ENCODE measurements at regions not wholly inside any gene's neighbourhood (a gene's known extent, or its start where the extent isn't known, plus 50 kb on each side); places are given as distances from the start of the nearest gene placed in this dataset.

GRCh38 chr4:38587106-38587505, 76.9 kb upstream of the KLF3 start:
- Histone ChIP-seq H3K27ac (no peak overlapping the region), H3K27me3 (no peaks in the 10 kb centered on the region), H3K36me3 (no peaks in the 10 kb centered on the region), H3K4me1 (no peaks in the 10 kb centered on the region), H3K9me3 (no peaks in the 10 kb centered on the region), H3K4me3 (no peak overlapping the region)
- DNase-seq (no peak), ATAC-seq (no peak)
- TF ChIP-seq POLR2A (IDR thresholded peaks at IDR 0.05) (no peak), CTCF (IDR thresholded peaks at IDR 0.05) (no peak)
- intact Hi-C loops (cut with DNase I): no loop called here

DNA sequence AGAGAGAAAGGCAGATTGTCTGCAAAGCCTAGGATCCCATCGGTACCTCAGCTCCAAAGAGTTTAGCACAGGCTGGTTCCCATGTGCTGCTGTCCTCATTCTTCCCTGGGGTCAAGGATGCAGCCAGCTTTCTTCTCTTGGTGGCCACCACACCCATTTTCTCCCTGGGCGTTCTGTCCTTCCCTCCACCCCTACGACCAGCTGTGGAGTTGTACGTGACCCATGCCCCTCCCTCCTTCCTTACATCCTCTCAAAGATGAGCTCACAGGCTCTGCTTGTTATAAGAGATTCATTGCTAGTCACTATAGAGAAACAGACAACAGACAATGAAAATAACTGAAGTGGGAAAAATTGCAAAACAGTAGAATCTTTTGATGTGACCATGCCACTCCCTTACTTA, 74.0 kb upstream of the KLF3 start:
- H3K27ac ChIP-seq: no peak overlapping the region
- 89% methylated on average over 3 of the region's 4 CpGs for WGBS (ENCODE audit: insufficient coverage, low coverage, low lambda C conversion rate, missing lambda C conversion rate)
- H3K4me1 ChIP-seq: no peaks in the 10 kb centered on the region
- DNase-seq: no peak
- no peaks in the 10 kb centered on the region for H3K9me3 ChIP-seq
- ATAC-seq: no peak
- TF ChIP-seq POLR2A (IDR thresholded peaks at IDR 0.05): no peak
- TF ChIP-seq CTCF (IDR thresholded peaks at IDR 0.05): no peak
- intact Hi-C loops (cut with DNase I): no loop called here
- no peaks in the 10 kb centered on the region for H3K36me3 ChIP-seq
- no peak overlapping the region for H3K4me3 ChIP-seq
- H3K27me3 ChIP-seq: no peaks in the 10 kb centered on the region

GRCh38 chr4:38591617-38592337, 72.2 kb upstream of the KLF3 start:
- WGBS (ENCODE audit: insufficient coverage, low coverage, low lambda C conversion rate, missing lambda C conversion rate): 79% methylated on average over 7 of the region's 10 CpGs
- no peak for ATAC-seq
- no peaks in the 10 kb centered on the region for H3K4me1 ChIP-seq
- no peak for DNase-seq
- no peak overlapping the region for H3K4me3 ChIP-seq
- H3K27ac ChIP-seq: no peak overlapping the region
- intact Hi-C loops (cut with DNase I): no loop called here
- no peaks in the 10 kb centered on the region for H3K9me3 ChIP-seq
- TF ChIP-seq CTCF (IDR thresholded peaks at IDR 0.05): no peak
- TF ChIP-seq POLR2A (IDR thresholded peaks at IDR 0.05): no peak
- no peaks in the 10 kb centered on the region for H3K27me3 ChIP-seq
- no peaks in the 10 kb centered on the region for H3K36me3 ChIP-seq

DNA sequence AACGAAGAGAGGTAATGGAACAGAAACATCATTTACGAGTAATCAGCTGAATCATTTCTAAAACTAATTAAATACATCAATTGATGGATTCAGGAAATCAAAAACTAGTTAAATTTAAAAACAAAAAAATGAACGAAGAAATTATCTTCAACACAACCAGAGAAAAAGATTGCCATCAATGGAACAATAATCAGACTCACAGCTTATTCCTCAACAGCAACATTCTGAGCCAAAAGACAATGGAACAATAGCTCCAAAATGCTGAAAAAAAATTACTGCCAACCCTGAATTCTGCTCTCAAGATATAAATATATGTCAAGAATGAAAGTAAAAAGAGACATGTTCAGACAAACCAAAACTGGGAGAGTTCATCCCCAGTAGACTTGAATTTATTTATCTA, 65.5 kb upstream of the KLF3 start:
- TF ChIP-seq POLR2A (IDR thresholded peaks at IDR 0.05): no peak
- no peak for TF ChIP-seq CTCF (IDR thresholded peaks at IDR 0.05)
- Histone ChIP-seq H3K36me3 (no peaks in the 10 kb centered on the region), H3K27ac (no peak overlapping the region), H3K4me3 (no peak overlapping the region), H3K27me3 (no peaks in the 10 kb centered on the region), H3K4me1 (peaks cover 0 to 11% (median 3%) of the 10 kb centered on the region in 4 donors), H3K9me3 (no peaks in the 10 kb centered on the region)
- 94% methylated on average over 3 of the region's 3 CpGs for WGBS (ENCODE audit: insufficient coverage, low coverage, low lambda C conversion rate, missing lambda C conversion rate)
- ATAC-seq (no peak), DNase-seq (no peak)
- intact Hi-C loops (cut with DNase I): no loop called here

DNA sequence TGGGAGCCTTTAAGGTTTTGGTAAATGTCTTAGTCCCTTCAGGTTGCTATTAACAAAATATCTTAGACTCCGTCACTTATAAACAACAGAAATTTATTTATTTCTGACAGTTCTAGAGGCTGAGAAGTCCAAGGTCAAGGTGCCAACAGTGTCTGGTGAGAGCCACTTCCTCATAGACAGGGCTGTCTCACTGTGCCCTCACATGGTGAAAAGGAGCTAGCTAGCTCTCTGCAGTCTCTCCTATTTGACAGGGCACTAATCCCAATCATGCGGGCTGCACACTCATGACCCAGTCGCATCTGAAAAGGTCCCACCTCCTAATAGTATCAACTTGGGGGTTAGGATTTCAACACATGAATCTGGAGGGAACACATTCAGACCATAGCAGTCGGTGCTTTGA, 63.4 kb upstream of the KLF3 start:
- no peaks in the 10 kb centered on the region for H3K27me3 ChIP-seq
- DNase-seq (no peak), ATAC-seq (peak; percentile 40 to 65 (median 51))
- peaks cover 0 to 14% (median 3%) of the 10 kb centered on the region in 4 donors for H3K4me1 ChIP-seq
- H3K36me3 ChIP-seq: no peaks in the 10 kb centered on the region
- no peak for TF ChIP-seq POLR2A (IDR thresholded peaks at IDR 0.05)
- TF ChIP-seq CTCF (IDR thresholded peaks at IDR 0.05): no peak
- WGBS (ENCODE audit: insufficient coverage, low coverage, low lambda C conversion rate, missing lambda C conversion rate): 93% methylated on average over 4 of the region's 4 CpGs
- no peak overlapping the region for H3K4me3 ChIP-seq
- no peak overlapping the region for H3K27ac ChIP-seq
- intact Hi-C loops (cut with DNase I): no loop called here
- no peaks in the 10 kb centered on the region for H3K9me3 ChIP-seq

Measured in right lobe of liver (tissue), 6 donors.